SW 1271 (cell line): ENCODE measurements at regions not wholly inside any gene's neighbourhood (a gene's known extent, or its start where the extent isn't known, plus 50 kb on each side); places are given as distances from the start of the nearest gene placed in this dataset.

Source experiments
- DNase-seq, 2 experiments: peaks; one replicate each; lab custom pipeline; 2025; lab: John Stamatoyannopoulos, UW

DNA sequence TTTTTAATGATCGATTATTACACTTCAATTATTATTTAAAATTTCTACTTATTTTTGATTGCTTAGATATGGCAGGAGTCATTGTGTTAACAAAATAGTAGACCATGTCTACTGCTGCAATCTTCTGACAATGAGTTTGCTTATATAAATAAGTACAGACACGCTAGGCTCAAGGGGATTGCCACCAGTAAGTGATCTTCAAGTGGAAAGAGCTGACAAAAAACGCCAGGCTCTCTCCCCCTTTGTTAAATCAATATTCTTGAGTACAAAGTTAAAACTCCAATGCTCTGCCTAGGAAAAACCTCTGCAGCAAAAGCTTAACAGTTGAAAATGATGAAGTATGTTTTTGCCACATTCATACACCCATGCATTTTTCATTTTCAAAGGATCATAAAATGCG, 738.1 kb downstream of the HDGFL1 start:
- DNase-seq: no peak

DNA sequence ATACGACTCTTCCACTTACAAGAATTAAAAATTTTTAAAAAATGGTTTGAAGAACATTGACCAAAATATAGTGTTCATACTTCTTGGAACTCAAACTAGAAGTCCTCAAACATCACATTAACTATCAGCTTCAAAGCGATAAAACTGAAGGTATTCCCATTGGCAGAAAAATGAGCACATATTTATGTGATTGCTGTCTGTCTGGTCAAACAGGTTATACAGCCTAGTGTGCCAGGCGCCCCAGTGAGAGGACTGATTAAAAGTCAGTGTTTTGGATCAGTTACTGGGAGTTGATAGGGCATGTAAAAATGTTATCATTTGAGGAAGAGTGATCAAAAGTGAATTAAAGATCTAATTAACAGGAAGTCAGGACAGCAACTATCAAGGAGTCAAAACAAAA, 738.8 kb downstream of the HDGFL1 start:
- no peak for DNase-seq

DNA sequence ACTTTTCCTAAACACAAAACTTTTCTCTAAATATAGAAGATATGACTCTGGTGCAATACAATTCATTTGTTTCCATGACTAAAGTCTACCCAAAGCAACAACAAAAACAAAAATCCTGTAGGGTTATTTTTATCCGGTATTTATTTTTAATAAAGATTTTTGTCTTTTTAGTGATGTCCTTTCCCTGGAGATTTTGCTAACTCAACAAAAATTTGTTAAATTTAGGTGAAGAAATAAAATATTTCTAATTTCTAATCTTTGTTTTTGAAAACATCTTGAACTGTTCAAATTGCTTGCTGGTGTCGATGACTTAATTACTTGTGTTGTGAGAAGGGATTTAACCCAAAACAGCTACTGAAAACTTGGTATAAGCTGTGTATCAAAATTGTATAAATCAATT, 741.8 kb downstream of the HDGFL1 start:
- DNase-seq: no peak

DNA sequence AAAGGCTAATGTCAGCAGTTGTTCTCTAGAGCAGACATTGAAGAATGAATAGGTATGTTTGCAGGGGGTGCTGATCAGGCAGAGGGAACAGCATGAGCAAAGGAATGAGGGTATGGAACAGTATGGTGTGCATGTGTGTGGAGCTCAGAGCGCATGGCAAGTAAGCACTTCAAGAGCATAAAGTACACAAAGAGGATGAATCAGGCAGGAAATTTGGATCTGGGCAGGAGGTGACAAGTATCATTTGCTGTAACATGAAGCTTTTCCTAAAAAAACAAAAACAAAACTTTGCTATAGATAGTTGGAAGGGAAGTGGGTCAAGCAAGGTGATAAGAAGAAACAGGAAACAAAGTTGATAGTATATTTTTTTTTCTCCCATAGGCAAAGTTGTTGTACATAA, 746.8 kb downstream of the HDGFL1 start:
- no peak for DNase-seq

DNA sequence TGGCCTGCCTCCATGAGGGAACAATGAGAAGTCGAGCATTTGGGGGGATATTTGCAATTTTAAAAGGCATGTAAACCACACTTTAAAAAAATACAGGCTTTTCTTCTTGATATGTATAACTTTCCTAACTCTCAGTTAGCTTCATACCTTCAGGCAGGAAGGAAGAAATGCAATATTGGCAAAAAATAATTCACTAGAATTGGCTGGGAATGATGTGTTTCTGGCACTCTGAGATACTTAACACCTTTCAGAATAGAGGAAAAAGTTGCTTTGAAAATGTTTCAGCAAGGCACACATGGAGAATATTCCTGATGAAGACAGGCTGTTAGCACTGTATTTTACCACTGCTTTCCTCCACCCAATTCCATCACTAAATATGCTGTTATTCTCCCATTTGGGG, 747.6 kb downstream of the HDGFL1 start:
- no peak for DNase-seq

DNA sequence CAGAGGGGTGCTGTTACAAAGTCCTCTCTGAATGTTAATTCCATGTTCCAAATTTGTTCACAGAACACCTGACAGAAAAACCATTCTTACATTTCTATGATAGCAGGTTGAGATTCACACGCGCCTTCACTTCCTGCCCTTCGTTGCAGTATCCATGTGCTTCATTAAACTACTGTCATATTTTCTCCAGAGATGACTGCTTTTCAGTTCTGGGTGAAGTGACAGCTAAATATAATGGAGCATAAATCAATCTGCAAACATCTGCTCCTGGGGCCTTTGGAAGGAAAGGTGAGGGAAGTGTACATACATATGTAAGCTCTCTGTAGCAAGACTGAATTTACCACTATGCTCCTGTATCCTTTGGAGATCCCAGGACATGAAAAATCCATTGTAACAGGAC, 750.2 kb downstream of the HDGFL1 start:
- no peak for DNase-seq

DNA sequence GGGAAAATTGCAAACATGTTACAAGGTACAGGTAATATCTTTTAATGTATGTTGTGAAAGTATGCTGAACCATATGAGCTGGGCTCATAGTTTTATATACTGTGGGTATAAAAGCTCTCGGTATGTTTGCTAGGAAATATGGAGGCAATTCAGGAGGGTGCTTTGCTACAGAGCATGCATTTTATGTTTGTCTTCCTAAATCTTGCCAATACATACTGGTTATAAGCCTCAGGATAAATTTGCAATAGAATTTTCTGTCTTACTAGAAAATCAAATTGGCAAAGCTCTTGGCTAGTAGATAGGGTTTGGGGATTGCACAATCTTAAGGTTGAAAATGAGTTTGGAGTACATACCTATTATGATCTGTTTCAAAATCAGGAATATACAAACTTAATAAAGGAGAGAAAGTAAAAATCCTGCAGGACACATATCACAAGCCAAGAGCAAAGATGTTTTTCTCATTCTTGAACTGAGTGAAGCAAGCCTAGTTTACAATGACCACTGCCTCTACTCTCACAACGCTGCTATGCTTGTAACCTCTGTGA, 751.2 kb downstream of the HDGFL1 start:
- no peak for DNase-seq

DNA sequence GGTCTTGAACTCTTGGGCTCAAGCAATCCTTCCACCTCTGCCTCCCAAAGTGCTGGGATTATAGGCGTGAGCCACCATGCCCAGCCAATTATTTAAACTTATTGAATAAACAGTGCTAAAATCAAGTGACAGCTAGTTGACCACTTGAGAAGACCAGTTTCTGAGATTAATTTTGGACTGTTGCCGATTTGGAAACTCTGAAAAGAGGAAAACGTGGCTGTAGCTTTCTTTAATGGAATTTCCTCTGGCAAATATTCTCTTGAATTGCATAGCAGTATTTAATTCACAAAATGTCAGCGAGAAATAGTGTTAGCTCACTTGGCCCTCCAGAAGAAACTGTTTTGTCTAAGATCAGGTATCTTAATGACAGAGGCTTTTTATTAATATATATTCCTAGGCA, 754.5 kb downstream of the HDGFL1 start:
- no peak for DNase-seq

DNA sequence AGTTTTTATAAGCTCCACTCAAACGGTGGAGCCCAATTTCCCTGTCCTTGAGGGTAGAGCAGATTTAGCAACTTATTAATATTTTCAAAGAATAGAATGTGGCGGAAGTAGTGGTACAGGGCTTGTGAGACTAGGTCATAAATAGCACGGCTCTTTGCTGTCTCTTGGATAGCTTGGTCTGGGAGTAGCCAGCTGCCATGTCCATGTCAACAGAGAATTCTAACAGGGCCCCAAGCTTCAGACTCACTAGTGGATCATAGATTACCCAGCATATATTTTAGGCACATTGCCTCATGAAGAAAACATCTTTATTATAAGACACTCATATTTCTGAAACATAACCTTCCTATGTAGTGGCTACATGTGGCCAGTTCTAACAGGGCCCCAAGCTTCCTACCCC, 755.7 kb downstream of the HDGFL1 start:
- DNase-seq: no peak

DNA sequence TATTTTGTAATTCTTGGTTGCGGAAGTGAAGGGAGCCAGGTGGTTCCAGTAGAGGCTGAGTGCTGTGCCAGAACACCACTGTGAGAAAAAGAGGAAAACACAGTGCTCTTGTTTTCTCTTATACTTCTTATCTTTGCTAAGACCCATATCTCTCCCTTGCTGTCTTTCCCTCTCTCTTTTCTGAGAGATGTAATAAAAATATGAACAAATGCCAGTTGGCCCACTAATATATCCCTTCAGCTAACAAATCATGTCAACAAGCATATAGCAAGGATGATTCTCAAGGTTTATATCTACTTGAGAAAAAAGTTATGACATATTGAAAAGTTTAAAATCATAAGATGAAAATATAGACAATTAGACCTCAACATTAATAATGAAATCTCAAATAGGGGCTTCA, 758.3 kb downstream of the HDGFL1 start:
- DNase-seq: no peak

DNA sequence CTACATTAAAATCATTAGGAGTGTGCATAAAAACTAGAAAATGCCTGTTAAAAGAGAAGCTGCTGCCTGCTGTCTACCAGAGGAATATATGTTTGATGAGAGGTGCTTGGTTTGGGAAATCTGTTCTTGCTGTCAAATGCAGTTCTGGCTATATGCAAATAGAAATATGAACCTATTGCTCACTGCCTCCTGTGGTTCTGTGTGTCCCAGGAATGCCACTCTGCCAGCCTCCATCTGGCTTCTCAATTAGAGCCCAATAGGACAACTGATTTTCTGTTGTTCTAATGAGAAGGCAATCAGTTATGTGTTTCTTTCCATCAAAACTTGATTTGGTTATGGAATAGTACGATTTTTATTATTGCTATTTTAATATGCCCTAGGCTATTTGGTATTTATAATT, 759.7 kb downstream of the HDGFL1 start:
- no peak for DNase-seq

DNA sequence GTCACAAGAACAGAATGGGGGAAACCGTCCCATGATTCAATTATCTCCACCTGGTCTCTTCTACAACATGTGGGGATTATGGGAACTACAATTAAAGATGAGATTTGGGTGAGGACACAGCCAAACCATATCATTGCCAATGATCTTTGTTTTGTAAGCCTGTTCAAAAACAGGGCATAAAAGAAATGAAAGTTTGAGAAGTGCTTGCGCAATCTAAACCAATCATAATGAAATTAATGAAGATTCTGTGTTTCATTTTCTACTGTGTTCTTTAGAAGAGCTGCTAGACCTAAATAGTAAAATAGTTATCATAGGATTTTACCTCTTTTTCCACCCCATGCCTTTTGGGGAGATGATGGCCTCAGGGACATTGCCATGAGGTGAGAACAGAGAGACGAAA, 761.3 kb downstream of the HDGFL1 start:
- DNase-seq: no peak

DNA sequence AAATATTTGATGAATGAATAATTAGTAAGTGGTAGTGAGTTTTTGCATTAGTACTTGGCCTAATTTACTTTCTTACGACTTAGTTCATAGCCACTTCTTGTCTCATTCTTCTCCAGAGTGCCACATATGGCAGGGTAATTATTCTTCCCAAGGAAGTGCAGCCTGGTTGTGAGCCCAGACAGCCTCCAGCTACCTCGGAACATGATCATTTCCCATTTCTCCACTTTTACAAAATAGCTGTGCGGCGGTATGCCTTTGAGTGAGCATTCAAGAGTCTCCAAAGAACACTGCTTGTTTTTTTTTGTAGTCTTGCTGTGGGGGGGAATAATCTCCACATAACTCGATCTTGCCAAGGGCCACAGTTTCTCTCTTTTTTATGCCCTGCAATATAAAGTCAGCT, 765.0 kb downstream of the HDGFL1 start:
- no peak for DNase-seq

DNA sequence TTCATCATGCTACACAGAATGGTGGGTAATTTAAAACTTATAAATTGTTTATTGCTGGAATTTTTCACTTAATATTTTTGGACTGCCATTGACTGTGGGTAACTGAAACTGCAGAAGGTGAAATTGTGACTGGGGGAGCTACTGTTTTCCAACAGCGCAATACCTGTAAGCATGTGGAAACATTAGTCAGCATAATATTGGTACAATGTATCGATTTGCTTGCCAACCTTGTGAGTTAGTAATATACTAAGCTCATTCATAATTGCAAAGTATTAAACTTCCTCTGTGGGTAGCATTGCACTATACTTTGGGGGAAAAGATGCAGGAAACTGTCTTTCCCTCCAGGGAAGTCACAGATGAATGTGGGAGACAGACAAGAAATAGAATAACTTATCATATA, 766.5 kb downstream of the HDGFL1 start:
- DNase-seq: no peak

DNA sequence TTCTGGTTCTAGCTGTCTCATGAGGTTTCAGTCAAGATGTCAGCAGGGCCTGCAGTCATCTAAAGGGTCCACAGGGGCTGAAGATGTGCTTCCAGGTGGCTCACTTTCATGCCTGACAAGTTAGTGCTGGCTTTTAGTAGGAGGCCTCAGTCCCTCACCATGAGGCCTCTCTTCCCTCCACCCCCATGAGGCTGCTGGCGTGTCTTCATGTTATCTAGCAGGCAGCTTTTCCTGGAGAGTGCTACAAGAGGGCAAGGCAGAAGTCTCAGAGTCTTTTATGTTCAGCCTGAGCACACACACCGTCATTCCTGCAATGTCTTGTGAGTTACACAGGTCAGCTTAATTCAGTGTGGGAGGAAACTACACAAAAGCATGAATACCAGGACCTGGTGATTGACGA, 769.9 kb downstream of the HDGFL1 start:
- DNase-seq: no peak

DNA sequence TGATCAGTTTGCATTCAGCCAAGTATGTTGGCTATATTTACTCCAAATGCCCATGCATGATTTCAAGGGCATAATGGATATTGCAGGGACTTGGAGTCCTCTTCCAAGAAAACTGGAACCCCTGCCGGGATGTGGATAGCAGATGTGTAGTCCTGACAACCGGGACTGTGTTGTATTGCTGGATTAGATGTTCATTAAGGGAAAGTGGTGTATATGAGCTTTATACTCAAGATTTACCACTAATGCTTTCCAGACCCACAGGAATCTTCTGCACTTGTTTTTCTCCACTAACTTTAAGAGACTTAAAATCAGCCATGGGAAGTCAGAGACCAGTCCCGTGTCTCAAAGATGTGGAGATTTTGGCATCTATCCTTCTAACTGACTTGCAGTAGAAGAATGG, 770.9 kb downstream of the HDGFL1 start:
- no peak for DNase-seq

DNA sequence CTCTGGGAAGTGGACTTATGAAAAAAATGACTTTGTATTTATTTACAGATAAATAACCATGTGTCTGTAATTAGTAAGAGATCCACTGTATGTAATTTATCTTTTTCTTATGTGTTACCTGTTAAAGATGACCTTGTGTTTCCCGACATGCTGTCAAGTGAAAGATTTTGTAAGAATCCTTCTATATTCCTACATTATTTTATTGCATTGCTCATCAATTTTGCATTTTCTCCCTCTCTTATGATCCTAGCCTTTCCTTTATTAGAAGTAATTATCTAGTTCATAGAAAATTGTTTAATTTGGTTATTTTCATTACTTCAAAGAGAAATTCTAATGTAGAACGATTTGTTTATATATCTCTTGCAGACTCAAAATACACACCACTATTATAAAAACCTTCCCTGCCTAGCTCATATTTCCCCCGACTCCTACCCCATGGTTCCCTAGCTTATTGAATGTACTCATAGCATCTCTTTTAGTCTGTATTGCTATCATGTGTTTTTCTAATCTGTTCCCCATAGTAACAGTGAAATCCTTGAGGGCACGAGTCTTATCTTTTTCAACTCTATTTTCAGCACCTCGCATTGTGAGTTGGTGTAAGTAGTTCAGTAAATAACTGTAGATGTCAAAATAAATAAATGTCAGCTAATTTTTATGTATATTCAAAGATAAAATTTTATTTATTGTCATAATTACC, 774.4 kb downstream of the HDGFL1 start:
- DNase-seq: no peak

DNA sequence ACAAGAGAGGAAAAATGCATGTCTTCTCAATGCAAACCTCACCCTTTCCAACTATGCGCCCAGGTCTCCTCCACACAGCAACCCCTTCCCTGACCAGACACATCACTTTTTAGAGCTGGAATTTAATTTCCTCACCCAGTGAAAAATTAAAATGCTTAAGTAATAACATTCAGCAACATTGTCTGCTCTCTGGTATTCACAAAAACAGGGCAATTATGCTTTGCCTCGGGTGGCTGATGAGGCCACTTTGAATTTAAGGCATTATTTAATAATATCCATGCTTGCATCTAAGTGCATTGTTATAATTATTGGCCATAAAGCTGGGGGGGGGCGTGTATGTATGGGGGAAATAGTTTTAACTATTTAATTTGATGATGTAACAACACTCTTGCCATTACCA, 777.8 kb upstream of the NRSN1 start:
- no peak for DNase-seq

DNA sequence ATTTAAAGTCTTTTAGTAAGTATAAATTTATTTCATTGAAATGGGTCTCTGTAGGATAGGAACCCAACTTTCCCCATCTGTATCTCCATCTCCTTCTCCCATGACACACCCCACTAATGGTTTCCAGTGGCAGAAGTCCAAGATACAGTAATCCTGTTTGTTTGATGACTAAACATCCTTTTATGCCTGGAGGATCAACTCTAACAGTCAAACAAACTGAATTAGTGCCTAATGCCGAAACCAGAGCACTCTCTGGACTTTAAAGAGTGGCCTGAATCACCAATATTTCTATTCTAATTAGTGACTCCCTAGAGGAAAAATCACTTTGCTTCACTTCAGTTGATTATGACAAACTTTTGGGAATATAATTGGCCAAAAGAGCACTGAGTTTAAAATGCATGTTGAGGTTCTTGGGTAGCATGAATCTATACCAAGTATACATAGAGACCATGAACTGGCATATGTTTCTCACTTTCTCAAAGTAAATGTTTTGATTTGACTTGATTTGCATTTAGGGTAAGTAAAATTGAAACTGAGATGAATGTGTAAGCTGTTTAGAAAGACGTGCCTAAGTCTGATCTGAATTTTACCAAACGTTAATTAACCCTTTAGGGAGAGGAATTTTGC, 776.4 kb upstream of the NRSN1 start:
- no peak for DNase-seq

DNA sequence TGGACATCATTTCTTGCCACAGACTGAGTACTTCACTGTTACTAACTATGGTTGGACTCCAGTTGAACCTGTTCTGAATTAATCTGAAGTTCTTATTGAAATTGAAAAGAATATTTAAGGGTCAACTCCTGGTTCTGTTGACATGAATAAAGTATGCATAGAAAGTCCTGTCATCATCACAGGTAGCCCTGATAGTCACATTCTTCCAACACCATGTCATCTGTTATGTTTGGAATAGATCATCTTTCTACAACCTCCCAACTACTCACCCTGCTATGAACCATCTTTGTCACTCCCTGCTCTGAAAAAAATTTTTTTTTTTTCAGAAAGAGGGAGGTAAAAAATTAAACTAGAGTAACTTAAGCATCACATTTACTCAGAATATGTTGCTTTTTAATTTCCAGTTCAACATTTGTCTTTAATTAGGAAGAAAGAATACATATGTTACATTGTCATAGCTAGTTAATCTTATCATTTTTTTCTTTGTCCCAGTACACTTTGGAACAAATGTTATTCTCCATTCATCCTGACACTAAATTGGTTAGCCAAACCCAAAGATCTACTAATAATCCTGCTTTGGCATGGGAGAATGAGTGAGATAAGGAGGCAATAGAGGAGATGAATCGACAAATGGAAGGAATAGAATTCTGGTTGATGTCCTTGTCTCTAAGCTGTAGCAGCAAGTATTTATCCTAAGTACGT, 775.1 kb upstream of the NRSN1 start:
- no peak for DNase-seq

DNA sequence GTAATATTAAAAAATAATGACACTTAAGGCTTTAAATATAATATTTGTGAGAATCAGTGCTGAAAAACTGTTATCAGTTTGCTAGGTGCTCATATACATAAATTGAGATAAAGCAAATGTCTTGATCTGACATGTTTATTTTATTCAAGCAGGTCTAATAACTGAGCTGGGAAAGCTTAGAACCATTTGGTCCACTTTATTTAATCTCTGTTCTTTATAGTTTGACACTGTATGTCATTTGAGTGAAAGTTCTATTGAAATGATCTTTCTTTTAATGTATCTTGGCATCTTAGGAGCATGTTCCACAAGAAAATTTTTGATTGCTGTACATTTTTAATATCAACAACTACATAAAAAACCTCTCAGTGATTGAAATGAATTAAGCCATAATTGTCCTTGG, 772.0 kb upstream of the NRSN1 start:
- no peak for DNase-seq

DNA sequence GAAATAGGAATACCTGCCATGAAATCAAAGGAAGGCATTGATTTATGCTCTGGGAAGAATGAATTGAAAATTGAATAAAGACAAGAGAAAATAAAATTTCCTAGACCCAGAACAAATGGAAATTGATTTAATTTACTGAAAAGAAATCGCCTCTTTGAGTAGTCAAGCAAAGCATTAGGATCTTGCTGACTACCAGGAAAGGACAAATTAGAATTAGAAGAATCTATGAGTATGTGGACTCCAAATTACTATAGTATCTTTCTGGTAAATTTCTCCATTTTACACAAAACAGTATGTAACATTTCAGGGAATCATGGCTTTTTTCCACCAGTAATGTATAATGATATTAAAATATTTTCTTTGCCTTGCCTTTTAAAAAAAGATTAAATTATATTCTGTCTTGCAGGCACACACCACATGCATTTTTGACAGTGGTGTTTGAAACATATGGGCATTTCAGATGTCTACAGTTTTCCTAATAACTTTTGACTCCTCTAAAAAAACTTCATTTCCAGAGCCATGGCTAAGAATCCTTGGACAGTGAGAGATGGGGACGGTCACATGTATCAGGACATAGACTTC, 768.7 kb upstream of the NRSN1 start:
- DNase-seq: no peak

DNA sequence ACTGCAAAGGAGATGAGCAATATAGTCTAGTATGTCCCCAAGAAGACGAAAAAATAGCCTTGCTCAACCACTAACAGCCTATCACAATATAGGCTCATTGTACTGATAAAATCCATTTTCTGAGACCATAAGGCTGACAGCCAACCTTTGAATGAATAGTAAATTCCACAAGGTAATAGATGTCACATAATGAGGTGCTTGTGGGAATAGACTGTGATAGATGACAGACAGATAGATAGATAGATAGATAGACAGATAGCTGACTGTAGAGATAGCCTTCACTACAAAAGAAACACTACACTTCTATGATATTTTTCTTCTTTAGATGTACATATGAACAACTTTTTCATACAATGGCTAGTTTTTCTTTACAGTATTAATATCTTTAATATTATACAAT, 760.3 kb upstream of the NRSN1 start:
- DNase-seq: no peak
